ENCODE measurements at regions not wholly inside any gene's neighbourhood (a gene's known extent, or its start where the extent isn't known, plus 50 kb on each side); places are given as distances from the start of the nearest gene placed in this dataset.
"Not testable (repeated sequence)": the region's sequence is repeated elsewhere in the genome, so short reads cannot be mapped to it uniquely, and the experiment has no call there.

DNA sequence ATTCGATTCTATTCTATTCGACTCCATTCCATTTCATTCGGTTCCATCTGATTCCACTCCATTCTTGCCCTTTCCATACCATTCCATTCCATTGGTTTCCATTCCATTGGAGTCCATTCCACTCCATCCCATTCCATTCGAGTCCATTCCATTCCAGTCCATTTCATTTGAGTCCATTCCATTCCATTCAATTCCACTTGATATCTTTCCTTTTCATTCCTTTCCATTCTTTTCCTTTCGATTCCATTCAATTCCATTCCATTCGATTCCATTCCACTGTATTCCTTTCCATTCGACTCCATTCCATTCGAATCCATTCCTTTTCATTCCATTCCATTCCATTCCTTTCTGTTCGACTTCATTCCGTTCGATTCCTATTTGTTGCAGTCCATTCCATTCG is 2591.8 kb upstream of the TPTE start:
- TF ChIP-seq, protein P1, sequence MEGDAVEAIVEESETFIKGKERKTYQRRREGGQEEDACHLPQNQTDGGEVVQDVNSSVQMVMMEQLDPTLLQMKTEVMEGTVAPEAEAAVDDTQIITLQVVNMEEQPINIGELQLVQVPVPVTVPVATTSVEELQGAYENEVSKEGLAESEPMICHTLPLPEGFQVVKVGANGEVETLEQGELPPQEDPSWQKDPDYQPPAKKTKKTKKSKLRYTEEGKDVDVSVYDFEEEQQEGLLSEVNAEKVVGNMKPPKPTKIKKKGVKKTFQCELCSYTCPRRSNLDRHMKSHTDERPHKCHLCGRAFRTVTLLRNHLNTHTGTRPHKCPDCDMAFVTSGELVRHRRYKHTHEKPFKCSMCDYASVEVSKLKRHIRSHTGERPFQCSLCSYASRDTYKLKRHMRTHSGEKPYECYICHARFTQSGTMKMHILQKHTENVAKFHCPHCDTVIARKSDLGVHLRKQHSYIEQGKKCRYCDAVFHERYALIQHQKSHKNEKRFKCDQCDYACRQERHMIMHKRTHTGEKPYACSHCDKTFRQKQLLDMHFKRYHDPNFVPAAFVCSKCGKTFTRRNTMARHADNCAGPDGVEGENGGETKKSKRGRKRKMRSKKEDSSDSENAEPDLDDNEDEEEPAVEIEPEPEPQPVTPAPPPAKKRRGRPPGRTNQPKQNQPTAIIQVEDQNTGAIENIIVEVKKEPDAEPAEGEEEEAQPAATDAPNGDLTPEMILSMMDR (conservative IDR thresholded peaks at IDR 0.05 in 1 of 2, IDR thresholded peaks at IDR 0.05 in 1 of 2; ENCODE audit: extremely low read depth in 1 of 2, insufficient read depth in 1 of 2, low read depth in 1 of 2, low read length in 2 of 2), result not testable (repeated sequence)
- TF ChIP-seq EZH2 (IDR thresholded peaks at IDR 0.05; ENCODE audit: borderline replicate concordance, low read length), result not testable (repeated sequence)

Data from mammary epithelial cell (primary cell).